ENCODE measurements at regions not wholly inside any gene's neighbourhood (a gene's known extent, or its start where the extent isn't known, plus 50 kb on each side); places are given as distances from the start of the nearest gene placed in this dataset.
"Not testable (repeated sequence)": the region's sequence is repeated elsewhere in the genome, so short reads cannot be mapped to it uniquely, and the experiment has no call there.

GRCh38 chr2:111411867-111412681, 291.4 kb downstream of the BCL2L11 start:
- H3K4me3 ChIP-seq (ENCODE audit: low read depth, low read length, poor library complexity, severe bottlenecking); H3K36me3 ChIP-seq (ENCODE audit: insufficient read depth, low read length); H3K9me2 ChIP-seq (ENCODE audit: insufficient read depth, low read length); H3K4me1 ChIP-seq (ENCODE audit: insufficient read depth, low read length, poor library complexity, severe bottlenecking); BruUV-seq (replicated peaks); H3K27ac ChIP-seq (ENCODE audit: low read depth, low read length, poor library complexity, severe bottlenecking); H3K79me2 ChIP-seq (ENCODE audit: insufficient read depth, low read depth, low read length); H3K9me3 ChIP-seq (ENCODE audit: low read length); CTCF ChIA-PET (ENCODE audit: unreplicated experiment); H4K20me1 ChIP-seq (ENCODE audit: insufficient read depth, low read length); H3K4me2 ChIP-seq (ENCODE audit: low read length); intact Hi-C loops (cut with micrococcal nuclease; ENCODE audit: unreplicated experiment); POLR2A ChIA-PET; DNase-seq (ENCODE audit: low spot score); H2AFZ ChIP-seq (ENCODE audit: low read length): not testable (repeated sequence)

- H3K4me2 ChIP-seq (ENCODE audit: low read length); DNase-seq (ENCODE audit: low spot score); H3K9me3 ChIP-seq (ENCODE audit: low read length); H3K27ac ChIP-seq (ENCODE audit: low read depth, low read length, poor library complexity, severe bottlenecking); H3K4me1 ChIP-seq (ENCODE audit: insufficient read depth, low read length, poor library complexity, severe bottlenecking); H3K79me2 ChIP-seq (ENCODE audit: insufficient read depth, low read depth, low read length); POLR2A ChIA-PET; H2AFZ ChIP-seq (ENCODE audit: low read length); BruUV-seq (replicated peaks); H4K20me1 ChIP-seq (ENCODE audit: insufficient read depth, low read length); H3K9me2 ChIP-seq (ENCODE audit: insufficient read depth, low read length); CTCF ChIA-PET (ENCODE audit: unreplicated experiment); H3K4me3 ChIP-seq (ENCODE audit: low read depth, low read length, poor library complexity, severe bottlenecking); H3K36me3 ChIP-seq (ENCODE audit: insufficient read depth, low read length); intact Hi-C loops (cut with micrococcal nuclease; ENCODE audit: unreplicated experiment): not testable (repeated sequence)
Measured at GRCh38 chr2:111412841-111413650, 292.3 kb downstream of the BCL2L11 start.

GRCh38 chr2:111413950-111414349, 293.2 kb downstream of the BCL2L11 start:
- H3K4me3 ChIP-seq (ENCODE audit: low read depth, low read length, poor library complexity, severe bottlenecking); H4K20me1 ChIP-seq (ENCODE audit: insufficient read depth, low read length); POLR2A ChIA-PET; H3K9me3 ChIP-seq (ENCODE audit: low read length); H3K27ac ChIP-seq (ENCODE audit: low read depth, low read length, poor library complexity, severe bottlenecking); intact Hi-C loops (cut with micrococcal nuclease; ENCODE audit: unreplicated experiment); BruUV-seq (replicated peaks); DNase-seq (ENCODE audit: low spot score); H3K36me3 ChIP-seq (ENCODE audit: insufficient read depth, low read length); H3K4me1 ChIP-seq (ENCODE audit: insufficient read depth, low read length, poor library complexity, severe bottlenecking); H3K9me2 ChIP-seq (ENCODE audit: insufficient read depth, low read length); CTCF ChIA-PET (ENCODE audit: unreplicated experiment); H3K79me2 ChIP-seq (ENCODE audit: insufficient read depth, low read depth, low read length); H3K4me2 ChIP-seq (ENCODE audit: low read length); H2AFZ ChIP-seq (ENCODE audit: low read length): not testable (repeated sequence)

GRCh38 chr2:111415765-111416743, 295.3 kb downstream of the BCL2L11 start:
- H3K4me1 ChIP-seq (ENCODE audit: insufficient read depth, low read length, poor library complexity, severe bottlenecking); H2AFZ ChIP-seq (ENCODE audit: low read length); H3K9me3 ChIP-seq (ENCODE audit: low read length); CTCF ChIA-PET (ENCODE audit: unreplicated experiment); BruUV-seq (replicated peaks); H3K79me2 ChIP-seq (ENCODE audit: insufficient read depth, low read depth, low read length); H3K4me2 ChIP-seq (ENCODE audit: low read length); POLR2A ChIA-PET; H3K4me3 ChIP-seq (ENCODE audit: low read depth, low read length, poor library complexity, severe bottlenecking); DNase-seq (ENCODE audit: low spot score); H3K36me3 ChIP-seq (ENCODE audit: insufficient read depth, low read length); intact Hi-C loops (cut with micrococcal nuclease; ENCODE audit: unreplicated experiment); H3K27ac ChIP-seq (ENCODE audit: low read depth, low read length, poor library complexity, severe bottlenecking); H4K20me1 ChIP-seq (ENCODE audit: insufficient read depth, low read length); H3K9me2 ChIP-seq (ENCODE audit: insufficient read depth, low read length): not testable (repeated sequence)

- H3K27ac ChIP-seq (ENCODE audit: low read depth, low read length, poor library complexity, severe bottlenecking); H3K4me3 ChIP-seq (ENCODE audit: low read depth, low read length, poor library complexity, severe bottlenecking); H3K4me2 ChIP-seq (ENCODE audit: low read length); DNase-seq (ENCODE audit: low spot score); H3K9me2 ChIP-seq (ENCODE audit: insufficient read depth, low read length); H3K4me1 ChIP-seq (ENCODE audit: insufficient read depth, low read length, poor library complexity, severe bottlenecking); H3K9me3 ChIP-seq (ENCODE audit: low read length); BruUV-seq (replicated peaks); H3K36me3 ChIP-seq (ENCODE audit: insufficient read depth, low read length); H2AFZ ChIP-seq (ENCODE audit: low read length); H3K79me2 ChIP-seq (ENCODE audit: insufficient read depth, low read depth, low read length); H4K20me1 ChIP-seq (ENCODE audit: insufficient read depth, low read length); CTCF ChIA-PET (ENCODE audit: unreplicated experiment); intact Hi-C loops (cut with micrococcal nuclease; ENCODE audit: unreplicated experiment); POLR2A ChIA-PET: not testable (repeated sequence)
Measured at GRCh38 chr2:111417026-111417425, 296.3 kb downstream of the BCL2L11 start.
